GM23338 (cell line): ENCODE measurements at regions not wholly inside any gene's neighbourhood (a gene's known extent, or its start where the extent isn't known, plus 50 kb on each side); places are given as distances from the start of the nearest gene placed in this dataset.

Source experiments
- ATAC-seq: fragments of 200-7000 bp; cut with Tn5 transposase; 3 replicates; pipeline ENCODE4 v1.9.1; 2020
- DNase-seq: peaks from one replicate; pipeline ENCODE4 v3.0.0-alpha.2; 2015; ENCODE audit warnings: low spot score
- H2AFZ ChIP-seq: fragments of 200-600 bp; sonication (generic); 2 replicates; pipeline ENCODE4 v1.8.0; 2016; ENCODE audit warnings: antibody characterized with exemption, mild to moderate bottlenecking, moderate library complexity
- H3F3A ChIP-seq: fragments of 200-600 bp; sonication (generic); replicated peaks from 2 replicates; pipeline ENCODE4 v1.8.0; 2017; ENCODE audit warnings: antibody characterized with exemption, mixed run types, low read depth
- H3K27ac ChIP-seq: fragments of 200-600 bp; sonication (generic); 2 replicates; pipeline ENCODE4 v1.6.1; 2016; ENCODE audit warnings: low read depth
- H3K27me3 ChIP-seq: fragments of 200-600 bp; sonication (generic); 2 replicates; pipeline ENCODE4 v1.8.0; 2016; ENCODE audit warnings: mild to moderate bottlenecking, mixed run types, moderate library complexity; ENCODE audit not compliant: insufficient read depth
- H3K36me3 ChIP-seq: fragments of 200-600 bp; sonication (generic); 2 replicates; pipeline ENCODE4 v1.8.0; 2016; ENCODE audit warnings: mild to moderate bottlenecking; ENCODE audit not compliant: insufficient read depth
- H3K4me1 ChIP-seq: fragments of 200-600 bp; sonication (generic); 2 replicates; pipeline ENCODE4 v1.8.0; 2016; ENCODE audit warnings: mild to moderate bottlenecking, moderate library complexity; ENCODE audit not compliant: insufficient read depth
- H3K4me2 ChIP-seq: fragments of 200-600 bp; sonication (generic); 2 replicates; pipeline ENCODE4 v1.7.1; 2017; ENCODE audit warnings: mixed run types
- H3K4me3 ChIP-seq: fragments of 200-600 bp; sonication (generic); 2 replicates; pipeline ENCODE4 v1.6.1; 2016; ENCODE audit warnings: mixed run types
- H3K79me2 ChIP-seq: fragments of 200-600 bp; sonication (generic); replicated peaks from 2 replicates; pipeline ENCODE4 v1.8.0; 2017; ENCODE audit warnings: mild to moderate bottlenecking; ENCODE audit not compliant: insufficient read depth
- H3K9me2 ChIP-seq: fragments of 200-600 bp; sonication (generic); 2 replicates; pipeline ENCODE4 v1.8.0; 2017; ENCODE audit not compliant: insufficient read depth
- H4K20me1 ChIP-seq: fragments of 200-600 bp; sonication (generic); replicated peaks from 2 replicates; pipeline ENCODE4 v1.8.0; 2017; ENCODE audit warnings: mild to moderate bottlenecking; ENCODE audit not compliant: insufficient read depth
- H3K27ac Mint-ChIP-seq: 2 replicates; pipeline ENCODE4 v1.8.0; 2020; ENCODE audit warnings: inconsistent platforms, mild to moderate bottlenecking, moderate library complexity, mixed read lengths
- H3K27me3 Mint-ChIP-seq: 3 replicates; pipeline ENCODE4 v1.8.0; 2022; ENCODE audit warnings: low read depth, mild to moderate bottlenecking, moderate library complexity, mixed read lengths, inconsistent platforms; ENCODE audit not compliant: insufficient read depth, poor library complexity
- H3K36me3 Mint-ChIP-seq: 3 replicates; pipeline ENCODE4 v1.8.0; 2021; ENCODE audit warnings: low read depth, mild to moderate bottlenecking, inconsistent platforms, moderate library complexity, mixed read lengths
- H3K4me1 Mint-ChIP-seq: 3 replicates; pipeline ENCODE4 v1.8.0; 2020; ENCODE audit warnings: mild to moderate bottlenecking, inconsistent platforms, mixed read lengths
- H3K4me3 Mint-ChIP-seq: 3 replicates; pipeline ENCODE4 v1.8.0; 2021; ENCODE audit warnings: moderate library complexity, mild to moderate bottlenecking, inconsistent platforms, mixed read lengths
- H3K9me3 Mint-ChIP-seq: 3 replicates; pipeline ENCODE4 v1.8.0; 2020; ENCODE audit warnings: moderate library complexity, mild to moderate bottlenecking, inconsistent platforms, mixed read lengths
- CREB1 ChIP-seq: fragments of 250-450 bp; sonication (Bioruptor Pico); IDR thresholded peaks from 2 replicates; pipeline ENCODE4 v1.5.0; 2020; ENCODE audit warnings: low read depth, mild to moderate bottlenecking, moderate library complexity
- EZH2 ChIP-seq: fragments of 200-600 bp; sonication (generic); IDR thresholded peaks from one replicate; pipeline ENCODE4 v1.8.0; 2017; ENCODE audit warnings: antibody characterized with exemption, mild to moderate bottlenecking, low read depth; ENCODE audit not compliant: unreplicated experiment
- JUNB ChIP-seq: IDR thresholded peaks from one replicate; pipeline ENCODE4 v1.6.1; 2016; ENCODE audit warnings: antibody characterized with exemption; ENCODE audit not compliant: unreplicated experiment
- NANOG ChIP-seq: IDR thresholded peaks from 2 replicates; pipeline ENCODE4 v1.6.1; 2016; ENCODE audit warnings: antibody characterized with exemption, borderline replicate concordance
- POLR2AphosphoS5 ChIP-seq: IDR thresholded peaks from 2 replicates; pipeline ENCODE4 v1.6.1; 2016; ENCODE audit warnings: antibody characterized with exemption, low read depth
- ZNF114 ChIP-seq: fragments of 250-450 bp; sonication (Bioruptor Pico); IDR thresholded peaks from 2 replicates; pipeline ENCODE4 v1.5.0; 2020; ENCODE audit warnings: mild to moderate bottlenecking, moderate library complexity
- ZNF331 ChIP-seq: fragments of 250-450 bp; sonication (Bioruptor Pico); IDR thresholded peaks from 2 replicates; pipeline ENCODE4 v1.5.0; 2020; ENCODE audit warnings: low read depth, mild to moderate bottlenecking, moderate library complexity
- TF ChIP-seq, protein P1 (sequence below), 2 experiments: fragments of 200-600 bp in 1 of 2; sonication (generic) in 1 of 2; conservative IDR thresholded peaks; 2 replicates each; pipeline versions ENCODE4 v1.5.1 to v1.6.1; 2016 to 2017; ENCODE audit warnings: antibody characterized with exemption in 2 of 2, low read depth in 2 of 2, mild to moderate bottlenecking in 2 of 2, moderate library complexity in 1 of 2
- TF ChIP-seq, protein P2 (sequence below): IDR thresholded peaks from 2 replicates; pipeline ENCODE4 v1.6.1; 2016; ENCODE audit warnings: antibody characterized with exemption
- TF ChIP-seq, protein P3 (sequence below): fragments of 250-450 bp; sonication (Bioruptor Pico); IDR thresholded peaks from 2 replicates; pipeline ENCODE4 v1.5.0; 2020; ENCODE audit warnings: mild to moderate bottlenecking, moderate library complexity
- TF ChIP-seq, protein P4 (sequence below): IDR thresholded peaks from one replicate; pipeline ENCODE4 v1.6.1; 2018; ENCODE audit warnings: antibody characterized with exemption; ENCODE audit not compliant: unreplicated experiment

DNA sequence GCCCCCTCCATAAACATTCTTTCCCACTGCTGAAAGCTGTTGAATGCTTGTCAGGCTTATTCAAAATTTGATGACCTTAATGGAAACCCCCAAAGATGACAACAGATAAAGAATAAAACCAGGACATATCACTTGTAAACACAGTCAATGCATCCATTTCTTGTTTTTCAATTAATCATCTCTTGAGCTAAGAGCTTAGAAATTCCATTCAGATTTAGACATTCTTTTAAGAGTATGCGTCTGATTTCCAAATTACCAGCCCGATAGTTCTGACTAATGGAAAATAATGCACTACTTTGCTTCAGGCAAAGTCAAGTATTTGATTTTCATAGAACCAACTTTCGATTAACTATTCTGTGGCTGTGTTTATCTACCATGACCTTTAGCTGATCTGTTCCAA is 100.6 kb upstream of the RUNX1 start:
- H3K27ac ChIP-seq: no peak overlapping the region
- Mint-ChIP-seq H3K4me3 (no peak overlapping the region), H3K27me3 (peaks cover 1% of the 10 kb centered on the region), H3K4me1 (no peaks in the 10 kb centered on the region), H3K36me3 (no peaks in the 10 kb centered on the region), H3K27ac (no peak overlapping the region), H3K9me3 (no peaks in the 10 kb centered on the region)
- ATAC-seq (no peak), DNase-seq (no peak)
- TF ChIP-seq, protein P1, sequence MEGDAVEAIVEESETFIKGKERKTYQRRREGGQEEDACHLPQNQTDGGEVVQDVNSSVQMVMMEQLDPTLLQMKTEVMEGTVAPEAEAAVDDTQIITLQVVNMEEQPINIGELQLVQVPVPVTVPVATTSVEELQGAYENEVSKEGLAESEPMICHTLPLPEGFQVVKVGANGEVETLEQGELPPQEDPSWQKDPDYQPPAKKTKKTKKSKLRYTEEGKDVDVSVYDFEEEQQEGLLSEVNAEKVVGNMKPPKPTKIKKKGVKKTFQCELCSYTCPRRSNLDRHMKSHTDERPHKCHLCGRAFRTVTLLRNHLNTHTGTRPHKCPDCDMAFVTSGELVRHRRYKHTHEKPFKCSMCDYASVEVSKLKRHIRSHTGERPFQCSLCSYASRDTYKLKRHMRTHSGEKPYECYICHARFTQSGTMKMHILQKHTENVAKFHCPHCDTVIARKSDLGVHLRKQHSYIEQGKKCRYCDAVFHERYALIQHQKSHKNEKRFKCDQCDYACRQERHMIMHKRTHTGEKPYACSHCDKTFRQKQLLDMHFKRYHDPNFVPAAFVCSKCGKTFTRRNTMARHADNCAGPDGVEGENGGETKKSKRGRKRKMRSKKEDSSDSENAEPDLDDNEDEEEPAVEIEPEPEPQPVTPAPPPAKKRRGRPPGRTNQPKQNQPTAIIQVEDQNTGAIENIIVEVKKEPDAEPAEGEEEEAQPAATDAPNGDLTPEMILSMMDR (conservative IDR thresholded peaks at IDR 0.05; ENCODE audit: low read depth in 2 of 2): no peak
- TF ChIP-seq ZNF114 (CRISPR knock-in tag): no peak
- TF ChIP-seq, protein P2, sequence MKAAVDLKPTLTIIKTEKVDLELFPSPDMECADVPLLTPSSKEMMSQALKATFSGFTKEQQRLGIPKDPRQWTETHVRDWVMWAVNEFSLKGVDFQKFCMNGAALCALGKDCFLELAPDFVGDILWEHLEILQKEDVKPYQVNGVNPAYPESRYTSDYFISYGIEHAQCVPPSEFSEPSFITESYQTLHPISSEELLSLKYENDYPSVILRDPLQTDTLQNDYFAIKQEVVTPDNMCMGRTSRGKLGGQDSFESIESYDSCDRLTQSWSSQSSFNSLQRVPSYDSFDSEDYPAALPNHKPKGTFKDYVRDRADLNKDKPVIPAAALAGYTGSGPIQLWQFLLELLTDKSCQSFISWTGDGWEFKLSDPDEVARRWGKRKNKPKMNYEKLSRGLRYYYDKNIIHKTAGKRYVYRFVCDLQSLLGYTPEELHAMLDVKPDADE: no peak
- TF ChIP-seq, protein P3, sequence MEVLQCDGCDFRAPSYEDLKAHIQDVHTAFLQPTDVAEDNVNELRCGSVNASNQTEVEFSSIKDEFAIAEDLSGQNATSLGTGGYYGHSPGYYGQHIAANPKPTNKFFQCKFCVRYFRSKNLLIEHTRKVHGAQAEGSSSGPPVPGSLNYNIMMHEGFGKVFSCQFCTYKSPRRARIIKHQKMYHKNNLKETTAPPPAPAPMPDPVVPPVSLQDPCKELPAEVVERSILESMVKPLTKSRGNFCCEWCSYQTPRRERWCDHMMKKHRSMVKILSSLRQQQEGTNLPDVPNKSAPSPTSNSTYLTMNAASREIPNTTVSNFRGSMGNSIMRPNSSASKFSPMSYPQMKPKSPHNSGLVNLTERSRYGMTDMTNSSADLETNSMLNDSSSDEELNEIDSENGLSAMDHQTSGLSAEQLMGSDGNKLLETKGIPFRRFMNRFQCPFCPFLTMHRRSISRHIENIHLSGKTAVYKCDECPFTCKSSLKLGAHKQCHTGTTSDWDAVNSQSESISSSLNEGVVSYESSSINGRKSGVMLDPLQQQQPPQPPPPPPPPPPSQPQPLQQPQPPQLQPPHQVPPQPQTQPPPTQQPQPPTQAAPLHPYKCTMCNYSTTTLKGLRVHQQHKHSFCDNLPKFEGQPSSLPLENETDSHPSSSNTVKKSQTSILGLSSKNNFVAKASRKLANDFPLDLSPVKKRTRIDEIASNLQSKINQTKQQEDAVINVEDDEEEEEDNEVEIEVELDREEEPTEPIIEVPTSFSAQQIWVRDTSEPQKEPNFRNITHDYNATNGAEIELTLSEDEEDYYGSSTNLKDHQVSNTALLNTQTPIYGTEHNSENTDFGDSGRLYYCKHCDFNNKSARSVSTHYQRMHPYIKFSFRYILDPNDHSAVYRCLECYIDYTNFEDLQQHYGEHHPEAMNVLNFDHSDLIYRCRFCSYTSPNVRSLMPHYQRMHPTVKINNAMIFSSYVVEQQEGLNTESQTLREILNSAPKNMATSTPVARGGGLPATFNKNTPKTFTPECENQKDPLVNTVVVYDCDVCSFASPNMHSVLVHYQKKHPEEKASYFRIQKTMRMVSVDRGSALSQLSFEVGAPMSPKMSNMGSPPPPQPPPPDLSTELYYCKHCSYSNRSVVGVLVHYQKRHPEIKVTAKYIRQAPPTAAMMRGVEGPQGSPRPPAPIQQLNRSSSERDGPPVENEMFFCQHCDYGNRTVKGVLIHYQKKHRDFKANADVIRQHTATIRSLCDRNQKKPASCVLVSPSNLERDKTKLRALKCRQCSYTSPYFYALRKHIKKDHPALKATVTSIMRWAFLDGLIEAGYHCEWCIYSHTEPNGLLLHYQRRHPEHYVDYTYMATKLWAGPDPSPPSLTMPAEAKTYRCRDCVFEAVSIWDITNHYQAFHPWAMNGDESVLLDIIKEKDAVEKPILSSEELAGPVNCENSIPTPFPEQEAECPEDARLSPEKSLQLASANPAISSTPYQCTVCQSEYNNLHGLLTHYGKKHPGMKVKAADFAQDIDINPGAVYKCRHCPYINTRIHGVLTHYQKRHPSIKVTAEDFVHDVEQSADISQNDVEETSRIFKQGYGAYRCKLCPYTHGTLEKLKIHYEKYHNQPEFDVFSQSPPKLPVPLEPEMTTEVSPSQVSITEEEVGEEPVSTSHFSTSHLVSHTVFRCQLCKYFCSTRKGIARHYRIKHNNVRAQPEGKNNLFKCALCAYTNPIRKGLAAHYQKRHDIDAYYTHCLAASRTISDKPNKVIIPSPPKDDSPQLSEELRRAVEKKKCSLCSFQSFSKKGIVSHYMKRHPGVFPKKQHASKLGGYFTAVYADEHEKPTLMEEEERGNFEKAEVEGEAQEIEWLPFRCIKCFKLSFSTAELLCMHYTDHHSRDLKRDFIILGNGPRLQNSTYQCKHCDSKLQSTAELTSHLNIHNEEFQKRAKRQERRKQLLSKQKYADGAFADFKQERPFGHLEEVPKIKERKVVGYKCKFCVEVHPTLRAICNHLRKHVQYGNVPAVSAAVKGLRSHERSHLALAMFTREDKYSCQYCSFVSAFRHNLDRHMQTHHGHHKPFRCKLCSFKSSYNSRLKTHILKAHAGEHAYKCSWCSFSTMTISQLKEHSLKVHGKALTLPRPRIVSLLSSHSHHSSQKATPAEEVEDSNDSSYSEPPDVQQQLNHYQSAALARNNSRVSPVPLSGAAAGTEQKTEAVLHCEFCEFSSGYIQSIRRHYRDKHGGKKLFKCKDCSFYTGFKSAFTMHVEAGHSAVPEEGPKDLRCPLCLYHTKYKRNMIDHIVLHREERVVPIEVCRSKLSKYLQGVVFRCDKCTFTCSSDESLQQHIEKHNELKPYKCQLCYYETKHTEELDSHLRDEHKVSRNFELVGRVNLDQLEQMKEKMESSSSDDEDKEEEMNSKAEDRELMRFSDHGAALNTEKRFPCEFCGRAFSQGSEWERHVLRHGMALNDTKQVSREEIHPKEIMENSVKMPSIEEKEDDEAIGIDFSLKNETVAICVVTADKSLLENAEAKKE (CRISPR knock-in tag): no peak
- TF ChIP-seq JUNB: no peak
- no peak for TF ChIP-seq NANOG
- no peak for TF ChIP-seq POLR2AphosphoS5
- no peak for TF ChIP-seq CREB1 (CRISPR knock-in tag)
- TF ChIP-seq, protein P4, sequence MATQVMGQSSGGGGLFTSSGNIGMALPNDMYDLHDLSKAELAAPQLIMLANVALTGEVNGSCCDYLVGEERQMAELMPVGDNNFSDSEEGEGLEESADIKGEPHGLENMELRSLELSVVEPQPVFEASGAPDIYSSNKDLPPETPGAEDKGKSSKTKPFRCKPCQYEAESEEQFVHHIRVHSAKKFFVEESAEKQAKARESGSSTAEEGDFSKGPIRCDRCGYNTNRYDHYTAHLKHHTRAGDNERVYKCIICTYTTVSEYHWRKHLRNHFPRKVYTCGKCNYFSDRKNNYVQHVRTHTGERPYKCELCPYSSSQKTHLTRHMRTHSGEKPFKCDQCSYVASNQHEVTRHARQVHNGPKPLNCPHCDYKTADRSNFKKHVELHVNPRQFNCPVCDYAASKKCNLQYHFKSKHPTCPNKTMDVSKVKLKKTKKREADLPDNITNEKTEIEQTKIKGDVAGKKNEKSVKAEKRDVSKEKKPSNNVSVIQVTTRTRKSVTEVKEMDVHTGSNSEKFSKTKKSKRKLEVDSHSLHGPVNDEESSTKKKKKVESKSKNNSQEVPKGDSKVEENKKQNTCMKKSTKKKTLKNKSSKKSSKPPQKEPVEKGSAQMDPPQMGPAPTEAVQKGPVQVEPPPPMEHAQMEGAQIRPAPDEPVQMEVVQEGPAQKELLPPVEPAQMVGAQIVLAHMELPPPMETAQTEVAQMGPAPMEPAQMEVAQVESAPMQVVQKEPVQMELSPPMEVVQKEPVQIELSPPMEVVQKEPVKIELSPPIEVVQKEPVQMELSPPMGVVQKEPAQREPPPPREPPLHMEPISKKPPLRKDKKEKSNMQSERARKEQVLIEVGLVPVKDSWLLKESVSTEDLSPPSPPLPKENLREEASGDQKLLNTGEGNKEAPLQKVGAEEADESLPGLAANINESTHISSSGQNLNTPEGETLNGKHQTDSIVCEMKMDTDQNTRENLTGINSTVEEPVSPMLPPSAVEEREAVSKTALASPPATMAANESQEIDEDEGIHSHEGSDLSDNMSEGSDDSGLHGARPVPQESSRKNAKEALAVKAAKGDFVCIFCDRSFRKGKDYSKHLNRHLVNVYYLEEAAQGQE: no peak
- no peak for TF ChIP-seq EZH2
- no peak for TF ChIP-seq ZNF331 (CRISPR knock-in tag)
- H3K4me1 ChIP-seq: no peaks in the 10 kb centered on the region
- H3K9me2 ChIP-seq: no peaks in the 10 kb centered on the region
- no peak overlapping the region for H3K4me2 ChIP-seq
- no peaks in the 10 kb centered on the region for H3F3A ChIP-seq
- no peaks in the 10 kb centered on the region for H3K79me2 ChIP-seq
- no peak overlapping the region for H2AFZ ChIP-seq
- no peaks in the 10 kb centered on the region for H4K20me1 ChIP-seq
- no peaks in the 10 kb centered on the region for H3K36me3 ChIP-seq
- no peak overlapping the region for H3K4me3 ChIP-seq
- H3K27me3 ChIP-seq: no peaks in the 10 kb centered on the region
